Gastrocnemius medialis (tissue), 4 donors: ENCODE measurements at regions not wholly inside any gene's neighbourhood (a gene's known extent, or its start where the extent isn't known, plus 50 kb on each side); places are given as distances from the start of the nearest gene placed in this dataset.

Experiments
- ATAC-seq, 2 donors: fragments of 150-250 bp; one replicate each; pipeline ENCODE4 v1.9.1; 2016
- DNase-seq, 2 donors: peaks; one replicate each; pipeline ENCODE4 v3.0.0-alpha.2; 2019
- H3K27ac ChIP-seq, 4 donors: fragments of 200-600 bp; sonication (generic); 1 replicate in 1 of 4; 2 replicates in 3 of 4; pipeline ENCODE4 v1.5.1; 2016 to 2018; ENCODE audit warnings: mild to moderate bottlenecking in 2 of 4, moderate library complexity in 1 of 4
- H3K27me3 ChIP-seq, 3 donors: fragments of 200-600 bp; sonication (generic) in 2 of 3; 1 replicate in 1 of 3; 2 replicates in 2 of 3; pipeline versions ENCODE4 v1.5.1 to v1.6.0; 2016 to 2019; ENCODE audit warnings: mild to moderate bottlenecking in 1 of 3, moderate library complexity in 1 of 3
- H3K36me3 ChIP-seq, 2 donors: fragments of 200-600 bp; sonication (generic) in 1 of 2; one replicate each; pipeline ENCODE4 v1.5.1; 2017 to 2018
- H3K4me1 ChIP-seq, 2 donors: fragments of 200-600 bp; sonication (generic) in 1 of 2; one replicate each; pipeline ENCODE4 v1.5.1; 2016 to 2017; ENCODE audit warnings: mild to moderate bottlenecking in 2 of 2
- H3K4me3 ChIP-seq, 4 donors: fragments of 200-600 bp; sonication (generic) in 3 of 4; 1 replicate in 1 of 4; 2 replicates in 3 of 4; pipeline ENCODE4 v1.5.1; 2016 to 2019; ENCODE audit warnings: mild to moderate bottlenecking in 2 of 4
- H3K9me3 ChIP-seq, 3 donors: fragments of 200-600 bp; sonication (generic) in 2 of 3; 1 replicate in 1 of 3; 2 replicates in 2 of 3; pipeline ENCODE4 v1.5.1; 2016 to 2019
- POLR2A ChIP-seq, 2 donors: fragments of 450-650 bp; IDR thresholded peaks; one replicate each; pipeline ENCODE4 v1.6.1; 2017; ENCODE audit warnings: antibody characterized with exemption in 2 of 2, mild to moderate bottlenecking in 2 of 2, moderate library complexity in 2 of 2
- in situ Hi-C, 4 donors: fragments of 200-750 bp; cut with MboI; loops; one replicate each; pipeline versions ENCODE4 v1.15.0 to v1.8.0; 2017; ENCODE audit warnings: low sequenced_read_pairs in 4 of 4
- intact Hi-C: fragments of 100-400 bp; cut with DNase I; formaldehyde crosslinking; loops from one replicate; pipeline ENCODE4 v1.15.1; 2023; ENCODE audit warnings: low total_unique reads
- TF ChIP-seq, protein P1 (sequence below), 5 experiments: fragments of 450-650 bp in 3 of 5; fragments of 200-600 bp in 2 of 5; sonication (generic) in 2 of 5; IDR thresholded peaks in 4 of 5; conservative IDR thresholded peaks in 1 of 5; 1 replicate in 4 of 5; 2 replicates in 1 of 5; pipeline ENCODE4 v1.5.1; 2016 to 2019; ENCODE audit warnings: antibody characterized with exemption in 5 of 5, mild to moderate bottlenecking in 3 of 5, moderate library complexity in 3 of 5

DNA sequence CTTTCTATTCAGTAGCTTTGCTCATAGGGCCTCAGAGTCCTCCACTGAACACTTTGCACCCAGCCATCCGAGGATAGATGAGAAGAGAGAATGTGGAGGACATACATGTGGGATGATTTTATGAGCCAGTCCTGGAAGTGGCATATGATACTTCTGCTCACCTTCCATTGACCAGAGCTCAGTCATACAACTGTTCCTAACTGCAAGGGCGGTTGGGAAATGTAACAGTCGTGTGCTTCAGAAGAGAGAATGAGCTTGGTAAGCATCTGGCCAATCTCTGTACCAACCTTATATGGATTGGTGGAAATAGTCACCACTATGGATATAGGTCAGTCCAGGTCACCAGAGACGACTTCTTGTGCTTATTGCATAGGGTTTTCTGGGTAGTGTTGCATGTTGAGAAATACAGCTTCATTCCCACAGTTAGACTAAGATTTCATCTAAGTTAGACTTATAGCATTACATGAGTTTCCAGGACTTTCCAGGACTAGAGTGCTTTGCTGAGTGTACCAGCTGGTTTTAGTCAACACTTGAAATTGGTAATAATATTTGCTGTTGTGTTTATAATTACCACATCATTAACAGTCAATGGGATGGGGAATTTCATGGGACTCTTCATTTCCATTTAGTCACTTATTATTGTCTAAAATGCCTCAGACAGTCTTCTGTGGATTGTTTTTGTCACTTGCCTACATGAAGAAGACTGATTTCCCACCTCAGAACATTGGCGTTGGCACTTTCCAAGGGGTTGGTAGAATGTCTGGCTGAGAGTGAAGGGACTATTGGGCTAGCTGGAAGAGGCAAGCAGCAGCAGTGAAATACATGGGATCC lies 214.5 kb upstream of the ROPN1 start:
- no peaks in the 10 kb centered on the region for H3K9me3 ChIP-seq
- H3K4me1 ChIP-seq: peaks cover 13 to 34% of the 10 kb centered on the region in 2 donors
- H3K27me3 ChIP-seq: no peaks in the 10 kb centered on the region
- in situ Hi-C loops: no loop called here
- no peaks in the 10 kb centered on the region for H3K36me3 ChIP-seq
- H3K27ac ChIP-seq: no peak overlapping the region
- no peak for DNase-seq
- H3K4me3 ChIP-seq: no peak overlapping the region
- no peak for TF ChIP-seq POLR2A (IDR thresholded peaks at IDR 0.05)
- TF ChIP-seq, protein P1, sequence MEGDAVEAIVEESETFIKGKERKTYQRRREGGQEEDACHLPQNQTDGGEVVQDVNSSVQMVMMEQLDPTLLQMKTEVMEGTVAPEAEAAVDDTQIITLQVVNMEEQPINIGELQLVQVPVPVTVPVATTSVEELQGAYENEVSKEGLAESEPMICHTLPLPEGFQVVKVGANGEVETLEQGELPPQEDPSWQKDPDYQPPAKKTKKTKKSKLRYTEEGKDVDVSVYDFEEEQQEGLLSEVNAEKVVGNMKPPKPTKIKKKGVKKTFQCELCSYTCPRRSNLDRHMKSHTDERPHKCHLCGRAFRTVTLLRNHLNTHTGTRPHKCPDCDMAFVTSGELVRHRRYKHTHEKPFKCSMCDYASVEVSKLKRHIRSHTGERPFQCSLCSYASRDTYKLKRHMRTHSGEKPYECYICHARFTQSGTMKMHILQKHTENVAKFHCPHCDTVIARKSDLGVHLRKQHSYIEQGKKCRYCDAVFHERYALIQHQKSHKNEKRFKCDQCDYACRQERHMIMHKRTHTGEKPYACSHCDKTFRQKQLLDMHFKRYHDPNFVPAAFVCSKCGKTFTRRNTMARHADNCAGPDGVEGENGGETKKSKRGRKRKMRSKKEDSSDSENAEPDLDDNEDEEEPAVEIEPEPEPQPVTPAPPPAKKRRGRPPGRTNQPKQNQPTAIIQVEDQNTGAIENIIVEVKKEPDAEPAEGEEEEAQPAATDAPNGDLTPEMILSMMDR (IDR thresholded peaks at IDR 0.05 in 4 of 5, conservative IDR thresholded peaks at IDR 0.05 in 1 of 5): no peak
- intact Hi-C loops: no loop called here
- peak; percentile 77 to 85 for ATAC-seq

DNA sequence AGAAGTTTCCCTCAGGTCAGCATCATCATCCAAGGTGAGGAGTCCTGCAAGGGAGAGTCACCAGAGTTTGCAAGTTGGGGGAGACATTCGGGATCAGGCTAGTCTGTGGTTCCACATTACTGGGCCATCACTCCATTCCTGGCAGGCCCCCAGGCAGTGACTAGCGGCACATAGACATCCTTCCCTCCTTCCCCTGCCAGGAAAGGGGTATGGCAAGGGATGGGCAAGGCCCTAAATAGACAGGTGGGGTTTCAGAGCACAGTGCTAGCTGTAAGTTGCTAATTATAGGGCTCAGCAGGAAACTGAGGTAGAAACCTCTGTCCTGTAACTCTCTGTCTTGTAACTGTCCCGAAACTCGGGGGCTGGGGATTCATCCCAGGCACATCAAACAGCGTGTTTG lies 215.2 kb upstream of the ROPN1 start:
- Histone ChIP-seq H3K27me3 (no peaks in the 10 kb centered on the region), H3K4me3 (no peak overlapping the region), H3K9me3 (no peaks in the 10 kb centered on the region), H3K4me1 (peaks cover 11 to 33% of the 10 kb centered on the region in 2 donors), H3K27ac (no peak overlapping the region), H3K36me3 (no peaks in the 10 kb centered on the region)
- TF ChIP-seq, protein P1 (IDR thresholded peaks at IDR 0.05 in 4 of 5, conservative IDR thresholded peaks at IDR 0.05 in 1 of 5): no peak
- TF ChIP-seq POLR2A (IDR thresholded peaks at IDR 0.05): no peak
- in situ Hi-C loops: no loop called here
- DNase-seq: no peak
- no peak for ATAC-seq
- intact Hi-C loops: no loop called here

DNA sequence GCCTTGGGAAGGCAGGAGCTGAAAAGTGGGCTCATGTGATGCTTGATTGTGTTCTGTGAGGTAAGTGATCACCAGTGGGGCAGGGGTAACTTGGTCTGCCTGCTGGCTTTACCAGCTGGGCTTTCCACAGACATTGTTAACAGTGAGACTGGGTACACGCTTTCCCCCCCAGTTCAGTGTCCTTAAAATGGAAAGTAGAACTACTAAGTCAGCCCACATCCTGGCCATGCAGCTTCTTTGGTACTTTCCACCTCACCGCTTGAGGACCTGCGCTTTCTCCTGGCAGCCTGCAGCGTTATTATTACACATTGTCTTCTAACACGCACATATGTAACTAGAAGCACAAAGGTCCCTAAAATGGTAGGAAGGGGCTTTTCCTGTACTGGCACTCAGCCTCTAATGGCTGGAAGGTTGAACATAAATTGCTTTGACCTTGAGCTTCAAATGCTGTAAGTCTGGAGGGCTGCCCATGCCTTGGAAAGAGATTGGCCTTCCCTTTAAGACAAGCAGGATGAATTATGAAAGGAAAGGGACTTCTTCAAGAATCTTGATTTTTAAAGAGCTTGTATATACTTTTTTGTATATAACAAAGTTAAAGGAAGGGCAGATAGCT lies 216.1 kb upstream of the ROPN1 start:
- H3K9me3 ChIP-seq: no peaks in the 10 kb centered on the region
- no peaks in the 10 kb centered on the region for H3K36me3 ChIP-seq
- H3K27me3 ChIP-seq: no peaks in the 10 kb centered on the region
- H3K27ac ChIP-seq: no peak overlapping the region
- in situ Hi-C loops: no loop called here
- intact Hi-C loops: no loop called here
- TF ChIP-seq, protein P1 (IDR thresholded peaks at IDR 0.05 in 4 of 5, conservative IDR thresholded peaks at IDR 0.05 in 1 of 5): no peak
- TF ChIP-seq POLR2A (IDR thresholded peaks at IDR 0.05): no peak
- ATAC-seq (no peak), DNase-seq (no peak)
- no peak overlapping the region for H3K4me3 ChIP-seq
- peaks cover 4 to 25% of the 10 kb centered on the region in 2 donors for H3K4me1 ChIP-seq

DNA sequence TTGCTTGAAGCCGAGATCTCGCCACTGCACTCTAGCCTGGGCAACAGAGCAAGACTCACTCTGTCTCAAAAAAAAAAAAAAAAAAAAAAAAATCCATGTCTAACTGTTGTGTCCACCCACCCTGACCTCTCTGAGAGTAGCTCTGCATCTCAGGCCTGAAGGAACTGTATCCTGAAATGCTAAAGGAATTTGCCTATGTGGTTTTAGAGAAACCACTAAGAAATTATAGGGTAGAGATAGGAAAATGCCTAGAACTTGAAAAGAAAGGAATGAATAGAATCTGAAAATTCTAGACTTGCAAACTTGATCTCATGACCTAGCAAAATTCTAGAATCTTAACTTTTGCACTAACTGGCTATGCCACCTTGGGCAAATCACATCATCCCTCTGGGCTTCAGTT lies 217.5 kb upstream of the ROPN1 start:
- TF ChIP-seq POLR2A (IDR thresholded peaks at IDR 0.05): no peak
- TF ChIP-seq, protein P1 (IDR thresholded peaks at IDR 0.05 in 4 of 5, conservative IDR thresholded peaks at IDR 0.05 in 1 of 5): no peak
- ATAC-seq (no peak), DNase-seq (no peak)

More for the DNA sequence above, 217.5 kb upstream of the ROPN1 start:
- Histone ChIP-seq H3K27me3 (no peaks in the 10 kb centered on the region), H3K36me3 (no peaks in the 10 kb centered on the region), H3K9me3 (no peaks in the 10 kb centered on the region), H3K27ac (no peak overlapping the region), H3K4me3 (no peak overlapping the region), H3K4me1 (peaks cover 0 to 35% of the 10 kb centered on the region in 2 donors)
- in situ Hi-C loops: no loop called here
- intact Hi-C loops: no loop called here
